ENCODE measurements at regions not wholly inside any gene's neighbourhood (a gene's known extent, or its start where the extent isn't known, plus 50 kb on each side); places are given as distances from the start of the nearest gene placed in this dataset.

- Mint-ChIP-seq H3K4me1 (peaks cover 28% of the 10 kb centered on the region), H3K27ac (no peak overlapping the region), H3K36me3 (ENCODE audit: low read depth) (peaks cover 4% of the 10 kb centered on the region), H3K27me3 (ENCODE audit: insufficient read depth) (no peaks in the 10 kb centered on the region), H3K9me3 (peaks cover 18% of the 10 kb centered on the region), H3K4me3 (no peak overlapping the region)
- Histone ChIP-seq H3K4me1 (ENCODE audit: control insufficient read depth, insufficient read depth, low read length) (peaks cover 13% of the 10 kb centered on the region), H3K9ac (ENCODE audit: extremely low read depth, low read length, poor library complexity, severe bottlenecking) (no peak overlapping the region), H3K36me3 (ENCODE audit: control insufficient read depth, insufficient read depth, low read length) (no peaks in the 10 kb centered on the region), H3K4me3 (ENCODE audit: low read length) (no peak overlapping the region), H3K9me3 (ENCODE audit: control insufficient read depth, low read length) (peaks cover 23% of the 10 kb centered on the region), H3K27ac (ENCODE audit: low read depth, low read length) (no peak overlapping the region), H3K27me3 (ENCODE audit: control insufficient read depth, insufficient read depth, low read length, poor library complexity, severe bottlenecking) (no peaks in the 10 kb centered on the region)
- DNase-seq = no peak
- TF ChIP-seq CTCF (conservative IDR thresholded peaks at IDR 0.05) = no peak
These were observed 646.7 kb downstream of the PDHA2 start for GRCh38 chr4:96486563-96486962.

- no peak overlapping the region for H3K4me3 Mint-ChIP-seq
- H3K4me1 Mint-ChIP-seq = no peaks in the 10 kb centered on the region
- no peaks in the 10 kb centered on the region for H3K36me3 ChIP-seq (ENCODE audit: control insufficient read depth, insufficient read depth, low read length)
- no peak overlapping the region for H3K9ac ChIP-seq (ENCODE audit: extremely low read depth, low read length, poor library complexity, severe bottlenecking)
- WGBS, 2 experiments (ENCODE audit: insufficient coverage in 1 of 2, insufficient read length in 1 of 2) = 76% methylated on average over 2 of the region's 2 CpGs
- no peaks in the 10 kb centered on the region for H3K27me3 Mint-ChIP-seq (ENCODE audit: insufficient read depth)
- no peak overlapping the region for H3K27ac Mint-ChIP-seq
- H3K27me3 ChIP-seq (ENCODE audit: control insufficient read depth, insufficient read depth, low read length, poor library complexity, severe bottlenecking) = no peaks in the 10 kb centered on the region
- DNase-seq = no peak
- no peak overlapping the region for H3K27ac ChIP-seq (ENCODE audit: low read depth, low read length)
- no peaks in the 10 kb centered on the region for H3K36me3 Mint-ChIP-seq (ENCODE audit: low read depth)
- H3K4me3 ChIP-seq (ENCODE audit: low read length) = no peak overlapping the region
- H3K4me1 ChIP-seq (ENCODE audit: control insufficient read depth, insufficient read depth, low read length) = no peaks in the 10 kb centered on the region
- H3K9me3 ChIP-seq (ENCODE audit: control insufficient read depth, low read length) = no peaks in the 10 kb centered on the region
- peaks cover 15% of the 10 kb centered on the region for H3K9me3 Mint-ChIP-seq
- TF ChIP-seq CTCF (conservative IDR thresholded peaks at IDR 0.05) = no peak
These were observed 657.7 kb downstream of the PDHA2 start for GRCh38 chr4:96497621-96498020.

- no peak overlapping the region for H3K9ac ChIP-seq (ENCODE audit: extremely low read depth, low read length, poor library complexity, severe bottlenecking)
- H3K9me3 ChIP-seq (ENCODE audit: control insufficient read depth, low read length) = no peaks in the 10 kb centered on the region
- H3K4me3 ChIP-seq (ENCODE audit: low read length) = no peak overlapping the region
- no peak for DNase-seq
- TF ChIP-seq CTCF (conservative IDR thresholded peaks at IDR 0.05) = no peak
- Mint-ChIP-seq H3K36me3 (ENCODE audit: low read depth) (no peaks in the 10 kb centered on the region), H3K27me3 (ENCODE audit: insufficient read depth) (no peaks in the 10 kb centered on the region), H3K9me3 (peaks cover 4% of the 10 kb centered on the region), H3K4me1 (peaks cover 5% of the 10 kb centered on the region), H3K4me3 (no peak overlapping the region), H3K27ac (no peak overlapping the region)
- no peak overlapping the region for H3K27ac ChIP-seq (ENCODE audit: low read depth, low read length)
- no peaks in the 10 kb centered on the region for H3K4me1 ChIP-seq (ENCODE audit: control insufficient read depth, insufficient read depth, low read length)
- no peaks in the 10 kb centered on the region for H3K27me3 ChIP-seq (ENCODE audit: control insufficient read depth, insufficient read depth, low read length, poor library complexity, severe bottlenecking)
- H3K36me3 ChIP-seq (ENCODE audit: control insufficient read depth, insufficient read depth, low read length) = no peaks in the 10 kb centered on the region
- 93 to 94% methylated on average over 3 to 5 of the region's 5 CpGs for WGBS, 2 experiments (ENCODE audit: insufficient coverage in 1 of 2, insufficient read length in 1 of 2)
These were observed 664.5 kb downstream of the PDHA2 start for GRCh38 chr4:96504386-96504785.
